Right lobe of liver (tissue), 6 donors: ENCODE measurements at regions not wholly inside any gene's neighbourhood (a gene's known extent, or its start where the extent isn't known, plus 50 kb on each side); places are given as distances from the start of the nearest gene placed in this dataset.
A peak's percentile ranks its signal among the peaks of the same experiment; 100 is the strongest.

Experiments used
- ATAC-seq, 4 donors: fragments of 200-7000 bp; cut with Tn5 transposase; one replicate each; pipeline ENCODE4 v1.9.1; 2020; ENCODE audit warnings: mild to moderate bottlenecking in 4 of 4, moderate library complexity in 4 of 4
- DNase-seq, 3 donors: peaks; one replicate each; pipeline ENCODE4 v3.0.0-alpha.2; 2020
- H3K27ac ChIP-seq, 3 donors: fragments of 200-600 bp; one replicate each; pipeline ENCODE4 v1.8.0; 2022
- H3K27me3 ChIP-seq, 2 donors: fragments of 200-600 bp; one replicate each; pipeline ENCODE4 v1.8.0; 2022
- H3K36me3 ChIP-seq, 4 donors: fragments of 200-600 bp; sonication (generic) in 1 of 4; one replicate each; pipeline versions ENCODE4 v1.5.1 to v1.8.0; 2017 to 2022; ENCODE audit warnings: control low read depth in 1 of 4
- H3K4me1 ChIP-seq, 4 donors: fragments of 200-600 bp; sonication (generic) in 1 of 4; one replicate each; pipeline versions ENCODE4 v1.5.1 to v1.8.0; 2017 to 2022; ENCODE audit warnings: control low read depth in 1 of 4
- H3K4me3 ChIP-seq, 3 donors: fragments of 200-600 bp; one replicate each; pipeline ENCODE4 v1.8.0; 2022
- H3K9me3 ChIP-seq, 4 donors: fragments of 200-600 bp; sonication (generic) in 1 of 4; one replicate each; pipeline versions ENCODE4 v1.5.1 to v1.8.0; 2017 to 2022; ENCODE audit warnings: control low read depth in 1 of 4
- POLR2A ChIP-seq: fragments of 450-650 bp; IDR thresholded peaks from one replicate; pipeline ENCODE4 v1.6.1; 2017; ENCODE audit warnings: antibody characterized with exemption, mild to moderate bottlenecking
- WGBS: methylation state at CpG from one replicate; pipeline ENCODE4 v1.1.6; 2018; ENCODE audit warnings: low coverage, low lambda C conversion rate; ENCODE audit not compliant: insufficient coverage; ENCODE audit errors: missing lambda C conversion rate; 5-methylcytosine and 5-hydroxymethylcytosine counted together
- intact Hi-C, 2 donors: fragments of 100-400 bp; cut with DNase I; formaldehyde crosslinking; loops; one replicate each; pipeline versions ENCODE4 v1.11.2 to v1.14.1; 2022
- TF ChIP-seq, protein P1 (sequence below), 4 donors: fragments of 200-600 bp in 3 of 4; fragments of 450-650 bp in 1 of 4; IDR thresholded peaks; one replicate each; pipeline versions ENCODE4 v1.5.1 to v1.8.0; 2016 to 2022; ENCODE audit warnings: antibody characterized with exemption in 4 of 4, mild to moderate bottlenecking in 2 of 4
- donor health status: DM: no; HTN: yes; CAD: no.
- donor health status: DM: no; HTN: no; CAD: no.
- donor health status: DM: no; HTN: no; CAD: no.
- donor health status: DM: no; HTN: yes; CAD: no.
- donor health status: DM: no; HTN: yes; CAD: no.

DNA sequence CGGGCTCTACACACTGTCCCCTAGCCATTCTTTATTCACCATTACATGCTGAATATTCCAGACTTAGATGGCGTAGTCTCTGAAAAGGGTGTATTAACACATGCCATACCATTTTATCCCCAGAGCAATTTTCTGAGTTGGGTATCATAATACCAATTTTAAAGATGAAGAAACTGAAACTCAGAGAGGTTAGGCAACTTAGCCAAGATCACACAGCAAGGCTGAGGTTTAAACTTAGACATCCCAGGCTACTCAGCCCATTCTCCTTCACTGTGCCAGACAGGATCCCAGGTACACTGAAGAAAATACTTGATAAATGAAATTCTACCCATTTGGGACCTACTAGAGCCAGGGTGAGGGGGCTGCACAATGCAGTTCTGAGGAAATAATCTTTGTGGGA is 67.4 kb upstream of the ARHGAP36 start:
- ATAC-seq (no peak), DNase-seq (no peak)
- no peak for TF ChIP-seq POLR2A
- TF ChIP-seq, protein P1, sequence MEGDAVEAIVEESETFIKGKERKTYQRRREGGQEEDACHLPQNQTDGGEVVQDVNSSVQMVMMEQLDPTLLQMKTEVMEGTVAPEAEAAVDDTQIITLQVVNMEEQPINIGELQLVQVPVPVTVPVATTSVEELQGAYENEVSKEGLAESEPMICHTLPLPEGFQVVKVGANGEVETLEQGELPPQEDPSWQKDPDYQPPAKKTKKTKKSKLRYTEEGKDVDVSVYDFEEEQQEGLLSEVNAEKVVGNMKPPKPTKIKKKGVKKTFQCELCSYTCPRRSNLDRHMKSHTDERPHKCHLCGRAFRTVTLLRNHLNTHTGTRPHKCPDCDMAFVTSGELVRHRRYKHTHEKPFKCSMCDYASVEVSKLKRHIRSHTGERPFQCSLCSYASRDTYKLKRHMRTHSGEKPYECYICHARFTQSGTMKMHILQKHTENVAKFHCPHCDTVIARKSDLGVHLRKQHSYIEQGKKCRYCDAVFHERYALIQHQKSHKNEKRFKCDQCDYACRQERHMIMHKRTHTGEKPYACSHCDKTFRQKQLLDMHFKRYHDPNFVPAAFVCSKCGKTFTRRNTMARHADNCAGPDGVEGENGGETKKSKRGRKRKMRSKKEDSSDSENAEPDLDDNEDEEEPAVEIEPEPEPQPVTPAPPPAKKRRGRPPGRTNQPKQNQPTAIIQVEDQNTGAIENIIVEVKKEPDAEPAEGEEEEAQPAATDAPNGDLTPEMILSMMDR (IDR thresholded peaks at IDR 0.05), result no peak
- WGBS, result 96% methylated on average over 2 of the region's 2 CpGs
- intact Hi-C loops, result no loop called here
- H3K27me3 ChIP-seq, result peaks cover 0 to 11% of the 10 kb centered on the region in 2 donors
- H3K4me1 ChIP-seq, result no peaks in the 10 kb centered on the region
- no peaks in the 10 kb centered on the region for H3K9me3 ChIP-seq
- no peaks in the 10 kb centered on the region for H3K36me3 ChIP-seq
- no peak overlapping the region for H3K27ac ChIP-seq
- no peak overlapping the region for H3K4me3 ChIP-seq

DNA sequence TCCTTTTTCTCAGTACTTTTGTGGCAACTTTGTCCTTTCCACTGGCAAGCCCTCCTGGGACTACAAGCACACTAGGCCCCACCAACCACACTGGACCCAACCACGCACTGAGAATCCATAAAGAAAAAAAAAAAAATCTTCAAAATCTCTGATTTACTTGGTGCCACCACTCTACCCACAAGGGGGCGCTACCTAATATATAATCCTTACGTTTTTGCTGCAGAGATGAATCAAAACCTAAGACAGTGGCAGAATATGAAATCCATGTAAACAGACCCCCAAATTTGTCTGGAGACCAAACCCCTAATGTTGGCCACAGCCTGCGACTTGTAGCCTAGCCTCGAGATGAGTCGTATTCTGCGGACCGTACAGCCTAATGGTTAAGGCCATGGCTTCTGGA is 63.5 kb upstream of the ARHGAP36 start:
- Histone ChIP-seq H3K27ac (no peak overlapping the region), H3K9me3 (no peaks in the 10 kb centered on the region), H3K27me3 (peaks cover 0 to 4% of the 10 kb centered on the region in 2 donors), H3K4me3 (no peak overlapping the region), H3K4me1 (no peaks in the 10 kb centered on the region), H3K36me3 (no peaks in the 10 kb centered on the region)
- no peak for ATAC-seq
- WGBS, result 36% methylated on average over 8 of the region's 8 CpGs
- intact Hi-C loops, result no loop called here
- TF ChIP-seq POLR2A, result no peak
- TF ChIP-seq, protein P1 (IDR thresholded peaks at IDR 0.05), result peak; percentile 17 to 46 (median 30)
- DNase-seq, result no peak

DNA sequence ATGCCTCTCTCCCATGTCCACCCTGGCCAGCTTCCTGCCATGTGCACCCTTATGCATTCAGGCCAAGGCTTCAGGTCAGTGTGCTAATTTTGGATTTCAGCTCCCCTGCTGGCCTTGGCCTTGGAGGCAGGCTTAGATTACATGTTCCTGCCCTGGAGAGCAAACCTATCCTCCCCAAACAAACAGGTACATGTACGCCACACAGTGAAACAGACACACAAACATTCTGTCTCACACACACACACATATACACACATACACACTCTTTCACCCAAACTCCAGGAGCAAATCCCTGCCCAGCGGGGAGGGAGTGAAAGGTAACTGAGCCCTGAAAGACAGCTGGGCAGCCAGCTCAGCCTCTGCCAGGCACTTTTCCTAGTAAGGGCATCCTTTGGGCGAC is 62.7 kb upstream of the ARHGAP36 start:
- H3K36me3 ChIP-seq, result no peaks in the 10 kb centered on the region
- WGBS, result 8% methylated on average over 2 of the region's 3 CpGs
- intact Hi-C loops, result no loop called here
- DNase-seq (no peak), ATAC-seq (no peak)
- H3K27me3 ChIP-seq, result peaks cover 0 to 4% of the 10 kb centered on the region in 2 donors
- H3K4me1 ChIP-seq, result no peaks in the 10 kb centered on the region
- no peak overlapping the region for H3K4me3 ChIP-seq
- H3K27ac ChIP-seq, result no peak overlapping the region
- no peaks in the 10 kb centered on the region for H3K9me3 ChIP-seq
- TF ChIP-seq, protein P1 (IDR thresholded peaks at IDR 0.05), result no peak
- no peak for TF ChIP-seq POLR2A

DNA sequence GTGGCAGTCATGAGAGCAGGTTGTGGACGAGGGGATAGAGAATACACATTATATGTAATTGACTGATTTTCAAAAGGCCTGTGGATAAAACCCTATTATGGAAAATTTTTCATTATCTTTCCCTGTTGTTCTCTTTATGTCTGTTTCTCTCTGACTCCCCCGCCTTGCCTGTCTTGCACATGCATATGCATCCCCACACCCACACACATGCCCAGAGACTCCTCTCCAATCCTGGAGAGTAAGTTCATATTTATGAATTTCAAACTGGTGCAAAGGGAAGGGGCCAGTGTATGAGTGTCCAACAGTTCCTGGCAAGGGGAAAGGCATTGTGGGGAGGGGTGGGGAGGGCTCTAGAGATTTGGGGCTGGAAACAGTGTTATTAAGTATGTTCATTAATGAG is 60.8 kb upstream of the ARHGAP36 start:
- Histone ChIP-seq H3K4me3 (no peak overlapping the region), H3K27ac (no peak overlapping the region), H3K36me3 (no peaks in the 10 kb centered on the region), H3K4me1 (no peaks in the 10 kb centered on the region), H3K27me3 (peaks cover 0 to 4% of the 10 kb centered on the region in 2 donors), H3K9me3 (no peaks in the 10 kb centered on the region)
- ATAC-seq (no peak), DNase-seq (no peak)
- intact Hi-C loops, result no loop called here
- 28% methylated on average over 2 of the region's 2 CpGs for WGBS
- no peak for TF ChIP-seq POLR2A

DNA sequence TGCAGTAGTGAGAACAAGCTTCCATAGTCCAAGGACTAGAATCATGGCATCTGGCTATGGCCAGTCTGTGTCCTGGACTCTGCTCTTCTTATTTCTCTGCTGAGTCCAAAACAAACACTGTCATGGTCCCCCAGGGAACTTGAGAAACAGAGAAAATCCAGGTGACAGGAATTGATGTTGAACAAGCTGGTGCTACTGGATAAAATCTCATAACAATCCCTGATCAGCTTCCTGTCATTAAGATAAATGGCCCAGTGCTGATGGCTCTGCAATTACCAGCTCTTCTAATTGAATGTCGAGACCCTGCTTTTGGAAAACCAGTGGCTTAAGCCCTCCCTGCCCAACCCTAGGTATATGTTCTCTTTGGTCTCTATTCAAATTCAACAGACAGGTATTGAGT is 58.8 kb upstream of the ARHGAP36 start:
- Histone ChIP-seq H3K27me3 (peaks cover 0 to 2% of the 10 kb centered on the region in 2 donors), H3K9me3 (no peaks in the 10 kb centered on the region), H3K4me3 (no peak overlapping the region), H3K4me1 (no peaks in the 10 kb centered on the region), H3K36me3 (no peaks in the 10 kb centered on the region), H3K27ac (no peak overlapping the region)
- TF ChIP-seq, protein P1 (IDR thresholded peaks at IDR 0.05), result no peak
- TF ChIP-seq POLR2A, result no peak
- ATAC-seq (no peak), DNase-seq (no peak)
- 50% methylated on average over 1 of the region's 1 CpG for WGBS
- intact Hi-C loops, result no loop called here
